Muscle layer of colon (tissue), 2 donors: ENCODE measurements at regions not wholly inside any gene's neighbourhood (a gene's known extent, or its start where the extent isn't known, plus 50 kb on each side); places are given as distances from the start of the nearest gene placed in this dataset.
"Not testable (repeated sequence)": the region's sequence is repeated elsewhere in the genome, so short reads cannot be mapped to it uniquely, and the experiment has no call there.

Source experiments
- H3K27ac ChIP-seq: one replicate; pipeline ENCODE4 v1.7.0; 2013; ENCODE audit warnings: low read depth, mild to moderate bottlenecking, low read length, moderate library complexity
- H3K27me3 ChIP-seq, 2 donors: one replicate each; pipeline ENCODE4 v1.7.0; 2013; ENCODE audit warnings: low read length in 2 of 2, mild to moderate bottlenecking in 2 of 2; ENCODE audit not compliant: insufficient read depth in 2 of 2, control insufficient read depth in 1 of 2
- H3K36me3 ChIP-seq: one replicate; pipeline ENCODE4 v1.7.0; 2013; ENCODE audit warnings: mild to moderate bottlenecking, low read length; ENCODE audit not compliant: insufficient read depth
- H3K4me1 ChIP-seq: one replicate; pipeline ENCODE4 v1.7.0; 2013; ENCODE audit warnings: mild to moderate bottlenecking, low read length; ENCODE audit not compliant: insufficient read depth
- H3K4me3 ChIP-seq, 2 donors: one replicate each; pipeline ENCODE4 v1.7.0; 2013; ENCODE audit warnings: low read length in 2 of 2, low read depth in 1 of 2, mild to moderate bottlenecking in 1 of 2, moderate library complexity in 1 of 2
- H3K9ac ChIP-seq: one replicate; pipeline ENCODE4 v1.7.0; 2013; ENCODE audit warnings: low read length
- H3K9me3 ChIP-seq: one replicate; pipeline ENCODE4 v1.7.0; 2013; ENCODE audit warnings: mild to moderate bottlenecking, low read length
- donor health status: abdominal sarcoma.
- donor health status: Adenocarcinoma of cecum.

DNA sequence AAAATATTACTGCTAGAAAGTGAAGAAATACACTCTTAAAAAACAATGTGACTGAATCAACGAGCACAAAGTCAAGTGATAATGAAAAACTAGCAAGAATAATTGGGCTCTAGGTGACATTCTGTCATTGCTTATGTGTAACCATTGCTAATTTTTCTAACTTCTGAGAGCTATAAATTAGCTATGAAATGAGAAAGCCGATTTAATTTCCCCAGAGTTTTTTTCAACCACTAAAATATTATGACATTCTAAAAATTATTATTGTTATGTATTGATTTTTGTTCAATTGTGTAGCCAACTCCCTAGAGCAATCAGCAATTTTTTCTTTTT, 458.6 kb upstream of the ATXN8OS start:
- Histone ChIP-seq H3K9ac (no peak overlapping the region), H3K4me1 (no peaks in the 10 kb centered on the region), H3K36me3 (no peaks in the 10 kb centered on the region), H3K9me3 (no peaks in the 10 kb centered on the region), H3K27ac (no peak overlapping the region), H3K27me3 (no peaks in the 10 kb centered on the region), H3K4me3 (no peak overlapping the region)

DNA sequence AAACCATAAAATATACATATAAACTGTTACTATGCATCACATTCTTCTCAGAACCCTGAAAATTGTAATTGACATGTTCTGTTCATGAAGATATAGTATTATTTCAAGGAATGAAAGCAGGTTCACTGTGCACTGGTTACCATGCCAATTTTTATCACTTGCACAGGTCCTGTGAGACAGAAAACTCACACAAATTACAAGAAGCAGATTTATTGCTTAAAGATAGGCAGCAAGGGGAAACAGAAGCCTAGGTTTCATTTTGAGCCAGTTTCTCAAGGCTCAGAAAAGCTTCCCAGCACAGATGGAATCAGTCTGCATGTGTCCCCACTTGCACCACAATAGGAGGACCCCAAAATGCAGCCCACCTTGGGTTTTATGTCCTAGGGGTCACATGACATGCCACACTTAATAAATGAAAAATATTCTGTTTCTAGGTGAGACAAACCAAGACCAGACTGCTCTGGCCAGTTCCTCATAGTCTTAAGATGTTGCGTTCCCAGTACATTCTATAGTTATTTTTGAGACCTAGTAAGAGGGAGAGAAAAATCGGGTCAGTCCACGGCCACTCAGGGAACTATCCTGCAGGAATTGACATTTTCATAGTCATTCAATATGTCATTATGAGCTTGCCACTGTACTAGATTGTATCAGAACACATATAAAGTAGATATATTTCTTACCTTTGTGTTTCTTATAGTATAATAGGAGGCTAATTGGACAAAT, 459.1 kb upstream of the ATXN8OS start:
- H3K27me3 ChIP-seq = no peaks in the 10 kb centered on the region
- H3K4me3 ChIP-seq = no peak overlapping the region
- no peaks in the 10 kb centered on the region for H3K9me3 ChIP-seq
- H3K9ac ChIP-seq = no peak overlapping the region
- H3K27ac ChIP-seq = no peak overlapping the region
- no peaks in the 10 kb centered on the region for H3K36me3 ChIP-seq
- no peaks in the 10 kb centered on the region for H3K4me1 ChIP-seq

DNA sequence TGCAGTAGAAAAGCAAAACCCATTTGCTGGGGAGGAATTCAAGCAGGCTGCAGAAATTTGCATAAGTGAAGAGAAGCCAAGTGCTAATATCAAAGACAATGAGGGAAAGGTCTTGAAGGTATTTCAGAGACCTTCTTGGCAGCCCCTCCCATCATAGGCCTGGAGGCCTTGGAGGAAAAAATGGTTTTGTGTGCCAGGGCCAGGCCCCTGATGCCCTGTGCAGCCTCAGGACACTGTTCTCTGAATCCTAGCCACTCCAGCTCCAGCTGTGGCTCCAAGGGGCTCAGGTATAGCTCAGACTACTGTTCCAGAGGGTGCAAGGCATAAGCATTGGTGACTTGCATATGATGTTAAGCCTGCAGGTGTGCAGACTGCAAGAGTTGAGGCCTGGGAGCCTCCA, 463.2 kb upstream of the ATXN8OS start:
- no peaks in the 10 kb centered on the region for H3K9me3 ChIP-seq
- H3K27me3 ChIP-seq = no peaks in the 10 kb centered on the region
- H3K4me1 ChIP-seq = no peaks in the 10 kb centered on the region
- H3K36me3 ChIP-seq = no peaks in the 10 kb centered on the region
- H3K27ac ChIP-seq = no peak overlapping the region
- H3K4me3 ChIP-seq = no peak overlapping the region
- H3K9ac ChIP-seq = no peak overlapping the region

DNA sequence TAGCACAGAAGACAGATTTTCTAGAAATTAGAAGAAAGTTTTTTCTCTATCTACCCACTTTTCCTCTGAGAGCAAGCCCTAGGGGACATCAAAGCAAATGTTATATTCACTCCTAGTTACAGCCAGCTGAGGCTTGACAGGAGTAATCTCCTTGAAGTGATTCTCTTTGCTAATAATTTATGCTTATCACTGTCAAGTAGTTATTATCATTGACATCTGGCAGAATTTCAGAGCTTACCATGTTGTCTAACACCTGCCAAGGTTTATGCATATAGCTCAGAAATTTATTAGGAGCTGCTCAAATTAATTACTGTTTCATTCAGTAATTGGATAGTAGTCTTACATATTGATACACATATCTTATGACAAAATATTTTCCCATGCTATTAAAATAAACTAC, 465.9 kb upstream of the ATXN8OS start:
- H3K36me3 ChIP-seq = no peaks in the 10 kb centered on the region
- H3K9me3 ChIP-seq = no peaks in the 10 kb centered on the region
- no peaks in the 10 kb centered on the region for H3K27me3 ChIP-seq
- H3K9ac ChIP-seq = no peak overlapping the region
- H3K4me3 ChIP-seq = no peak overlapping the region
- H3K27ac ChIP-seq = no peak overlapping the region
- no peaks in the 10 kb centered on the region for H3K4me1 ChIP-seq

DNA sequence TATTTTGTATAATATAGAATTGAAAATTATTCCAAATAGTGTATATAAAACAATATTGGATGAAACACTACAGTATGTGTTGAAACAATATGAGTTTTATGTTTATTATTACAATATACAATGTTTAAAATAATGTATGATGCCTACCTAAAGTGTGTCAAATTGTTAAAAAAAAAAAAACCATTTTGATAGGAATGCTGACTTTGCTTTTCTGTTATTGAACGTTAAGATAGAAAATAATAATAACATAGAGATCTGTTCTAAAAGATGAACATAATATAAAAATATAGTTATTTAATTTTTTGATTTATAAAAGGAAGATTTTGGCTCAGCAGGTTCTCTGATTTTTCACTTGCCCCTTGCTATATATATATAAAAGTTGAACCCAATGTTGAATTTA, 474.6 kb upstream of the ATXN8OS start:
- Histone ChIP-seq H3K36me3 (no peaks in the 10 kb centered on the region), H3K9me3 (no peaks in the 10 kb centered on the region), H3K27ac (no peak overlapping the region), H3K4me3 (no peak overlapping the region), H3K4me1 (no peaks in the 10 kb centered on the region), H3K27me3 (no peaks in the 10 kb centered on the region), H3K9ac (no peak overlapping the region)

DNA sequence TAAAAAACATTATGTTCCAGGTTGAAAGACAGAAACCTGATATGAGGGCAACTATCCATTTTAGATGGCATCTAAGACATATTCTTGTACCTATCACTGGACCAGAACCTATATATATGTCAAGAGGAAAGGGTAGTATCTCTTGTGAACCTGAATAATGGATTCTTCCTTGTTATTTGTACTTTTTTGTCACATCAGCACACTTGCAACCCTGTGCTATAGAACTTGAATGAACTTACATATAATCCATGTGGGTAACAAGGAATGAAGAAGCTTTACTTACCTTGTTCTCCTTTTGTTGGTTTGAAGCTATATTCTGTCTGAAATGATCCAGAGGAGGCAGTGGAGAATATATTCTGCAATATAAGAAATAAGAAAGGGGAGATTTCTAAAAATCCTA, 483.7 kb upstream of the ATXN8OS start:
- H3K27ac ChIP-seq = no peak overlapping the region
- H3K9ac ChIP-seq = no peak overlapping the region
- H3K36me3 ChIP-seq = no peaks in the 10 kb centered on the region
- no peaks in the 10 kb centered on the region for H3K4me1 ChIP-seq
- H3K4me3 ChIP-seq = no peak overlapping the region
- H3K9me3 ChIP-seq = no peaks in the 10 kb centered on the region
- H3K27me3 ChIP-seq = no peaks in the 10 kb centered on the region

DNA sequence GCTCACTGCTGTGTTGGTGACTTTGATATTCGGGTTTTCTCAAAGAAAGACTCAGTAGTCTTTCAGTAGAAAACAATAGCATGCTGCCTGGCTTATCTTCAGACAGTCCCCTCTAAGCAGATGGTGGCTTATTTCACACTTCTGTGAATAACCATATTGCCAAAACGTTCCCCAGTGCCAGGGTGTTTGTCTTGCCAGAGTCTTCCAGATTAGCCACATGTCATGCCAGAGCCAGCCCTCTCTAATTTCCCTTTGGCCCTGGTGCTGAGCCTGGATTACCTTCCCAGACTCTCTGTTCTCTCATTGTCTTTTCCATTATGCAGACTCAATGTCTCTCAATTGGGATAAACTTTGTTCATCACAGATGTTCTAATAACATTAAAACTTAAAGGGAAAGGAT, 488.0 kb upstream of the ATXN8OS start:
- H3K4me3 ChIP-seq = no peak overlapping the region
- no peaks in the 10 kb centered on the region for H3K36me3 ChIP-seq
- no peaks in the 10 kb centered on the region for H3K9me3 ChIP-seq
- no peaks in the 10 kb centered on the region for H3K27me3 ChIP-seq
- H3K27ac ChIP-seq = no peak overlapping the region
- no peak overlapping the region for H3K9ac ChIP-seq
- no peaks in the 10 kb centered on the region for H3K4me1 ChIP-seq

DNA sequence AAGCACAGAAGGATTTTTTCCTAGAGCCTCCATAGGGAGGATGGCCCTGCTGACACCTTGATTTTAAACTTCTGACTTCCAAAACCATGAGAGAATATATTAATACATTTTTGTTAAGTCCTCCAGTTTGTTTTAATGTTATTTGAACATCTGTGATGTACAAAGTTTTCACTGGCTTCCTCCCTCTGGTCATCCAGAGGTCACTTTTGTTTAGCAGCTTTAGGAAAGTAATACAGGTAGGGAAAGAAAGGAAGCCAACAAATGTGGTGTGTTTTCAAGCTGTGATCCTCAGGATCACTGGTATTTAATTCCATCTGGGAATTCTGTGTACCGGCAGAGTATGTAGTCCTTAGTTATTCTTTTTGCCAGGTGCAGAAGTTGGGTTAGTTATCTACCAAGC, 488.8 kb upstream of the ATXN8OS start:
- Histone ChIP-seq H3K4me1 (no peaks in the 10 kb centered on the region), H3K9ac (no peak overlapping the region), H3K27me3 (no peaks in the 10 kb centered on the region), H3K36me3 (no peaks in the 10 kb centered on the region), H3K27ac (no peak overlapping the region), H3K4me3 (no peak overlapping the region), H3K9me3 (no peaks in the 10 kb centered on the region)

DNA sequence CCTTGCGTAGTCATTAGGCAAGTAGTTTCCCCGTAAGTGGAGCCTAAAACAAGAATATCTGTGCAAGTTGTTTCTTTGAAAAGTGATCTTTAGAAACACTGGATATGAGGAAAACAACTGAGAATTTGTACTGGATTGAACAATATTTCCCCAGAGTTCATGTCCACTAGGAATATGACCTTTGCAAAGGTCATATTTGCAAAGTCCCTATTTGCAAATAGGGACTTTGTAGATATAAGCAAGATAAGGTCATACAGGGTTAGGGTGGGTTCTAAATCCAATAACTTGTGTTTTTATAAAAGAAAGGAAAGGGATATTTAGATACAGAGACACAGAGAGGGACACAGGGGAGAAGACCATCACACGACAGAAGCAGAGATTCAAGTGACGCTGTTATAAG, 489.2 kb upstream of the ATXN8OS start:
- no peaks in the 10 kb centered on the region for H3K9me3 ChIP-seq
- H3K9ac ChIP-seq = no peak overlapping the region
- no peaks in the 10 kb centered on the region for H3K27me3 ChIP-seq
- H3K4me1 ChIP-seq = no peaks in the 10 kb centered on the region
- no peaks in the 10 kb centered on the region for H3K36me3 ChIP-seq
- no peak overlapping the region for H3K27ac ChIP-seq
- no peak overlapping the region for H3K4me3 ChIP-seq

DNA sequence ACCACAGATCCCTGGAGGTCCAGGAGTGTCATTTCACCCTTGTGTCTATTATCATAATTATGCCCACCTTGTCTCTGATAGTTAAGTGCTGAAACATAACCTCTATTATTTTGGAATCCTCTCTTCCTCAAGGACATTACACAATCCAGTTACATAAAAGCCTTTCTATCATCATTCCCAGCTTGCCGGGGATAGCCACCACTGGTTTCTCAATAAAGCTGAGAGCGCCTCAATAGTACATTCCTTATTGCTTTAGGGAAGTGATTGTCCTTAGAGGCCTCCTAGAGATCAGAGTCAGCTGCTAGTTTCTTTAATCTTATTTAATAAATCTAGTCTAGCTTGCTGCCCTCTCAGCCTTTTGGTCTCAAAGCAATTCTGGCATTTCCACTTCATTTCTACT, 490.0 kb upstream of the ATXN8OS start:
- H3K27ac ChIP-seq = no peak overlapping the region
- no peak overlapping the region for H3K9ac ChIP-seq

DNA sequence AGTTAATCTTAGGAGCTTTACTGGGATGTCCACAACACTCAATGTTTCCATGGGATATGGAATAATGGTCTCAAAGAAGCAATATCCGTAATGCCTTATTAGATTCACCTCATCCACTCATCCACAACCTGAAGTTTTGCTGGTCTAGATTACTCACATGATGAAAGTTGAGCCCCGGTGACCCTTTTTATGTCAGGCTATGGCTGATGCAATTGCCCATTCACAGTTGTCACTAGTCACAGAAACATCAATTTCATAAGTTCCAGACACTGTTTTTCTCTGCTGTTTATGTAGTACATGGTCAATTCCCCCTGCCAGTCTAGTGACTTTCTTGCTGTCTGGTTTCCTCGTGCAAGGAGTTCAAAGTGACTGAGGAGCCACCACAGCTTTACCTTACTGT, 491.2 kb upstream of the ATXN8OS start:
- H3K36me3 ChIP-seq = no peaks in the 10 kb centered on the region
- no peak overlapping the region for H3K4me3 ChIP-seq
- no peaks in the 10 kb centered on the region for H3K27me3 ChIP-seq
- H3K9ac ChIP-seq = no peak overlapping the region
- no peak overlapping the region for H3K27ac ChIP-seq
- no peaks in the 10 kb centered on the region for H3K4me1 ChIP-seq
- H3K9me3 ChIP-seq = no peaks in the 10 kb centered on the region

More for the DNA sequence above, 490.0 kb upstream of the ATXN8OS start:
- no peaks in the 10 kb centered on the region for H3K36me3 ChIP-seq
- no peaks in the 10 kb centered on the region for H3K4me1 ChIP-seq
- H3K4me3 ChIP-seq = no peak overlapping the region
- no peaks in the 10 kb centered on the region for H3K9me3 ChIP-seq
- no peaks in the 10 kb centered on the region for H3K27me3 ChIP-seq

DNA sequence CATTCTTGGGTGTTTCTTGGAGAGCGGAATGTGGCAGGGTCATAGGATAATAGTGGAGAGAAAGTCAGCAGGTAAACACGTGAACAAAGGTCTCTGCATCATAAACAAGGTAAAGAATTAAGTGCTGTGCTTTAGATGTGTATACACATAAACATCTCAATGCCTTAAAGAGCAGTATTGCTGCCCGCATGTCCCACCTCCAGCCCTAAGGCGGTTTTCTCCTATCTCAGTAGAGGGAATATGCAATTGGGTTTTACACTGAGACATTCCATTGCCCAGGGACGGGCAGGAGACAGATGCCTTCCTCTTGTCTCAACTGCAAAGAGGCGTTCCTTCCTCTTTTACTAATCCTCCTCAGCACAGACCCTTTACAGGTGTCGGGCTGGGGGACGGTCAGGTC, 492.6 kb upstream of the ATXN8OS start:
- H3K27ac ChIP-seq, H3K36me3 ChIP-seq, H3K4me1 ChIP-seq, H3K27me3 ChIP-seq, H3K9me3 ChIP-seq, H3K4me3 ChIP-seq, H3K9ac ChIP-seq: not testable (repeated sequence)
